GM19455 (cell line): ENCODE measurements at regions not wholly inside any gene's neighbourhood (a gene's known extent, or its start where the extent isn't known, plus 50 kb on each side); places are given as distances from the start of the nearest gene placed in this dataset.
"Not testable (repeated sequence)": the region's sequence is repeated elsewhere in the genome, so short reads cannot be mapped to it uniquely, and the experiment has no call there.

Source experiments
- ATAC-seq: cut with Tn5 transposase; IDR thresholded peaks from one replicate; pipeline ENCODE4 v1.9.1; 2021; ENCODE audit not compliant: unreplicated experiment

DNA sequence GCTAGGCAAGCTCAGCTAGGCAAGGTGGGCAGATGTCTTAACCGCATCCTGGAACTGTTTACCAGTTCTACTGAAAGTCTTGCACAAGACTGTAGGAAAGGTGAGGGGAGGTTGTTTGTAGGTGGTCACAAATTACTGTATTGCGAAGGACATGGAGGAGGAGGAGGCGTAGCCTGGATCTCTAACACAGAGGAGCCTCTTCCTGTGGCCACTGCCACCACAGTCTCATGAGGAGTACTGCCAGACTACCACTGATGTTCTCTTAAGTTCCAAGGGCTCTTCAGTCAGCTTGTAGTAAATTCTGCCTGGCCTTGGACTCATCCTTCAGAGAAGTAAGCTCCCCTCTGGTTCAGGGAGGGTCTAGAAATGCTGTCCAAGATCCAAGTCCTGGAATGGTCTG, 258.6 kb downstream of the FAT4 start:
- ATAC-seq = no peak

DNA sequence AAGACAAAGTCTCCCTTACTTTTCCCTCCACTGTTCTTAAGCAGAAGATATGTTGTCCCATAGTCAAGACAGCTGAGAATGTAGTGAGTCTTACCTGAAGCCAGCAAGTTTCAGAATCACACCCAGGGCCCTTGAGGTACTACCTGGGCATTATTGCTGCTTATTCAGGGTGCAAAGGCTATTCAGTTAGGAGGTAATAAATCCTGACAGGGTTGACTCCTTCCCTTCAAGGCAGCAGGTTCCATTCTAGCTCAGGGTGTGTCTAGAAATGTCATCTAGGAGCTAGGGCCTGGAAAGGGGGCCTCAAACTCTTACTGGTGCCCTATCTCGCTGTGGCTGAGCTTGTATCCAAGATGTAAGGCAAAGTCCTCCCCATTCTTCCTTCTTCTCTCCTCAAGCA, 259.0 kb downstream of the FAT4 start:
- ATAC-seq = no peak

- ATAC-seq = no peak
Observed at GRCh38 chr4:125582302-125582701, 267.5 kb downstream of the FAT4 start.

- no peak for ATAC-seq
Observed at GRCh38 chr4:125590158-125590557, 275.4 kb downstream of the FAT4 start.

DNA sequence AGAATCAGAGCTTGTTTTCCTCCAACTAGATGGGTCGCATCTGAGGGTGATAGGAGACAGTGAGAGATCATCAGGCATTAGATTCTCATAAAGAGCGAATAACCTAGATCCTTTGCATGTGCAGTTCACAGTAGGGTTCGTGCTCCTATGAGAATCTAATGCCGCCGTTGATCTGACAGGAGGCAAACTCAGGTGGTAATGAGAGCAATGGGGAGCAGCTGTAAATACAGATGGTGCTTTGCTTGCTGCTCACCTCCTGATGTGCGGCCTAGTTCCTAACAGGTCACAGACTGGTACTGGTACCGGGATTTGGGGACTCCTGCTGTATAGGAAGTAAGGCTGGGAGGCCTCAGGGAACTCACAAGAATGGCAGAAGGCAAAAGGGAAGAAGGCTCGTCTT, 276.5 kb downstream of the FAT4 start:
- no peak for ATAC-seq

- ATAC-seq = no peak
Observed at GRCh38 chr4:125594056-125594602, 279.4 kb downstream of the FAT4 start.

DNA sequence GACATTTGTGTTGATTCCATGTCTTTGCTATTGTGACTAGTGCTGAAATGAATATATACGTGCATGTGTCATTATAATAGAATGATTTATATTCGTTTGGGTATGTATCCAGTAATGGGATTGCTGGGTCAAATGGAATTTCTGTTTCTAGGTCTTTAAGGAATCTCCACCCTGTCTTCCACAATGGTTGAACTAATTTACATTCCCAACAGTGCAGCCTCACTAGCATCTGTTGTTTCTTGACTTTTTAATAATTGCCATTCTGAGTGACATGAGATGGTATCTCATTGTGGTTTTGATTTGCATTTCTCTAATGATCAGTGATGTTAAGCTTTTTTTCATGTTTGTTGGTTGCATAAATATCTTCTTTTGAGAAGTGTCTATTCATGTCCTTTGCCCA, 291.2 kb downstream of the FAT4 start:
- not testable (repeated sequence) for ATAC-seq

DNA sequence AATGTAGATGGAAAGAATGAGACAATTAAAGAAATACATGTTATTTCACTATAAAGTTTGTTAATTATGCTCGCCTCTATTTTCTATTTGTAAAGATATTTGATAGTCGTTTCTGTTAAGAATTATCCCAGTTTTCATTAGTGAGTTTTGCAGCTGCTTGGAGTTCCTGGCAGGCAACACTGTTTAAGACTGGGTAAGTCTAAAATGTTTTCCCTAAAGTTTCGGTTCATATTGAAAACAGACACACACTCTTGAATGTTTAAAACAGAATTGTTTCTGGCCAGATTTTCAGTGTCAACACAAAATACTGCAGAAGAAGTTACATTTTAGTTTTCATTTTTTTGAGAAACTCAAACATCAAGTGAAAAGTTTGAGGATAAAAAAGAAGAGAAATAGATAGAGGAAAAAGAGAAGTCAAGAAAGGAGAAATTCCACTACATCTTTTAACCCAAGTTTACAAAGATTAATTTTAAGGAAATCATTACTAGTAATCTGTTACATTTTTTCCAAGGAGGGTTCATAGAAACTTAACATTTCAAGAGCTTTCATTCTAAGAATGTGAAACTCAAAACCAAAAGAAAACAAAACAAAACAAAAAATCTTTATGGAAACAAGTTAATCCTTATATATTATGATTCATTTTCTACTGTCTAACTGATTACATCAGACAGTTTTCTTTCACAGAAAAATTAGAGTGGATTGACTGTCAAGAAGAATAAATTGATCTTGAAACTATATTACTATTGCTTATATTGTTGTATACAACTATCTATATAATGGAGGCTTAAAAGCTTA, 305.5 kb downstream of the FAT4 start:
- no peak for ATAC-seq

DNA sequence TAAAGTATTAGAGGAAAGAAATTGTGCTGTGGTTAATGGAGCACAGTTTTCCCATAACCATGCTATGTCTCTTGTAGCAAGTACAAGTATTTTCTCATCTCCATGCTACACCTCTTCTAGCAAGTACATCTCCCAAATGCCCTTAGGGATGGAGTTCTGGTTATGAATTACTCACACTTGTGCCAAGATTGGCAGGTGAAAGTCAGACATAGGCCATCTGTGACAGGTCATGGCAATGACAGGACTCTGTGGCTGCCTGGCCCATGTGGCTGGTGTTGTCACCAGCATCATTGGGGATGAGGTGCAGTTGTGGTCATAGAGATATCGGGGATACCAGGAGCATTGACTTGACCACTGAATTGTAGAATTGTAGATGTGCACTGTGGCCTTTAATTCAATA, 310.2 kb downstream of the FAT4 start:
- no peak for ATAC-seq

- no peak for ATAC-seq
Observed at GRCh38 chr4:125626946-125627345, 312.2 kb downstream of the FAT4 start.

GRCh38 chr4:125639182-125639621, 324.4 kb downstream of the FAT4 start:
- ATAC-seq = no peak

- ATAC-seq = no peak
Observed at GRCh38 chr4:125641611-125642010, 326.9 kb downstream of the FAT4 start.

- ATAC-seq = no peak
Observed at GRCh38 chr4:125642645-125643044, 327.9 kb downstream of the FAT4 start.

DNA sequence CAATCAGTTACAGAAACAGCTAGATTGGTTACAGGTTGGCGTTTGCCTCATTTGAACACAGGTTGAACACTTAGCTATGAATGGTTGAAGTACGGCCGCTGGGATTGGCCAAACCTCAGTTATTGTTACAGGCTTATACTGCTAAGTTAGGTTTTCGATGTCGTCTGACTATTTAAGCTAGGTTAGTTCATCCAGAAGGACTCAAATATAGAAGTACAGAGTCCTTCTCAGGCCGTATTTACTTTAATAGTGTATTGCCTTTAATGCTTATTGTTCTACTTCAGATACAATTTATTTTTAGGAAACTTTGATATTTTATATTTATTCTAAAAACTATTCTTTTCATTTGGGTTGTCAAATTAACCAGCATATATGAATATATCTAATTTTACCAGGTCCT, 334.7 kb downstream of the FAT4 start:
- ATAC-seq = no peak

GRCh38 chr4:125650557-125650956, 335.8 kb downstream of the FAT4 start:
- ATAC-seq = no peak

DNA sequence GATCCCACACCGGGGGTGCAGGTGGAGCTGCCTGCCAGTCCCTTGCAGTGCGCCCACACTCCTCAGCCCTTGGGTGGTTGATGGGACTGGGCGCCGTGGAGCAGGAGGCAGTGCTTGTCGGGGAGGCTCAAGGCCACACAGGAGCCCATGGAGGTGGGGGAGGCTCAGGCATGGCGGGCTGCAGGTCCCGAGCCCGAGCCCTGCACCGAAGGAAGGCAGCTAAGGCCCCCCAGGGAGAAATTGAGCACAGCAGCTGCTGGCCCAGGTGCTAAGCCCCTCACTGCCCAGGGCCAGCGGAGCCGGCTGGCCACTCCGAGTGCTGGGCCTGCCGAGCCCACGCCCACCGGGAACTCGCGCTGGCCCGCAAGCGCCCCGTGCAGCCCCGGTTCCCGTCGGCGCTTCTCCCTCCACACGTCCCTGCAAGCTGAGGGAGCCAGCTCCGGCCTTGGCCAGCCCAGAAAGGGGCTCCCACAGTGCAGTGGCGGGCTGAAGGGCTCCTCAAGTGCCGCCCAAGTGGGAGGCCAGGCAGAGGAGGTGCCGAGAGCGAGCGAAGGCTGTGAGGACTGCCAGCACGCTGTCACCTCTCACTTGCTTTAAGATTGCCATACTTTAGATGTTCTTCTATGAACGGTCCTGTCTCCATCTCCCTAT, 337.1 kb downstream of the FAT4 start:
- ATAC-seq = not testable (repeated sequence)

GRCh38 chr4:125658773-125659172, 344.0 kb downstream of the FAT4 start:
- no peak for ATAC-seq

- no peak for ATAC-seq
Observed at GRCh38 chr4:125663896-125664767, 349.4 kb downstream of the FAT4 start.

GRCh38 chr4:125666635-125667034, 351.9 kb downstream of the FAT4 start:
- ATAC-seq = no peak

DNA sequence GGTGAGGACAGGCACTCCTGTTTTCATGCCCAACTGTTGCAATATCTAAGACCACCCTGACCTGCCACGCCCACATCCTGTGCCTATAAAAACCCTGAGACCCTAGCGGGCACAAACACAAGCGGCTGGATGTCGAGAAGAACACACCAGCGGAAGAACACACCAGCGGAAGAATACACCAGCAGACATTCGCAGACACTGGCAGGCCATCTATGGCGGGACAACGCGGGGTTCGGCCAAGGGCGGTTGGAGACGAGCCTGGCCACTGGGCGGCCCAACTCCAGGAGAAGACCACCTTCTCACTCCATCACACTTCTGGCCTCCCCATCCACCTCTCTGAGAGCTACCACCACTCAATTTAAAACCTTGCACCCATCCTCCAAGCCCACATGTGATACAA, 361.4 kb downstream of the FAT4 start:
- ATAC-seq = no peak

DNA sequence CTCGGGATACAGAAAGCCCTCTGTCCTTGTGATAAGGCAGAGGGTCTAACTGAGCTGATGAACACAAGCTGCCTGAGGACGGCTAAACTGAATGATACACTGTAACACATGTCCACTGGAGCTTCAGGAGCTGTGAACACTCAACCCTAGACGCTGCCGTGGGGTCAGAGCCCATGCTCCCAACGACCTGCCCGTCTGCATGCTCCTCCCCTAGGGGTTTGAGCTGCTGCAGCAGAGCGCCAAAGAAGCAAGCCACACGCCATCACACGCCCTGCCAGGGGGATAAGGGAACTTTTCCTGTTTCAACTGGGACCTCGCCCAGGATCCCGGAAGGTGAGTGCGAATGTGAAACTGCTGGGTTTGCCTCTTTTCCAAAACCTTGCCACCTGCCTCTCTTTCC, 361.8 kb downstream of the FAT4 start:
- no peak for ATAC-seq
